HUDEP-2 (cell line): ENCODE measurements at regions not wholly inside any gene's neighbourhood (a gene's known extent, or its start where the extent isn't known, plus 50 kb on each side); places are given as distances from the start of the nearest gene placed in this dataset.

ENCODE experiments used
- DNase-seq, 76 experiments: peaks; one replicate each; lab custom pipeline; 2025; ENCODE audit not compliant: unreplicated experiment in 76 of 76; lab: John Stamatoyannopoulos, UW

DNA sequence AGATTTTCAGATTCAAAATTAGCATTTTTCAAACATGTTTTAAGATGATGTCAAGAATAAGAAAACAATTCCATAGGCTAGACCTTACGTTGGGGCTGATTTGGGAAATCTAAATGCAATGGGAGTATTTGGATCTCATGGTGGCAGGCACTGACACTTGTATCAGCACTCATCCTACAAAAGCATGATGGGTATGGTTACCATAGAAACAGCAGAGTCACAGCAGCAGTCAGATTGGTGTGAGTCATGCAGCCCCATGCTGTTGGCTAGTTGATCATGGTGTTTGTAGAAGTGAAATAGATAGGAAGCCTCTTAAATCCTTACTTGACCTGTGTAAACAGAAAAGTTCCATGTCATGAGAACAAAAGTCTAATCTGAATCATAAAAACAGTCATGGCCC lies 1637.3 kb upstream of the PABPC4L start:
- peak in 6 of 76 experiments; percentile 9 to 48 (median 14) for DNase-seq

DNA sequence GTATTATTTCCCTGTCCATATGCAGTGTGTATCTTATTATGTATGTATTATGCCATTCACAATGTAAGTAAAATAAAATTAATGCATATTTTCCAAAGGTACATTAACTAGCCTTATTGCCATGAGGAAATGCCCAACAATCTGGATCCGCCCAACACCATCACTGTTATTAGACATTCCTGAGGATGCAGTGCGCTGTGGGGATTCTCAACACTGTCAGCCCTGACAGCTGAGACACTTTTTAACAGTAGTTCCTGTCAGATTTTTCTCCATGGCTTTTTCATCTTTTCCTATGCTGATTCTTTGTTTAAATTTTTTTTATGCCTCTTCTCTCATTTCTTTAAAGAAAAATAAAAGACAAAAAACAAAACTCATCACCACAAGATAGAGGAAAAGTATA lies 1632.9 kb upstream of the PABPC4L start:
- DNase-seq: no peak

DNA sequence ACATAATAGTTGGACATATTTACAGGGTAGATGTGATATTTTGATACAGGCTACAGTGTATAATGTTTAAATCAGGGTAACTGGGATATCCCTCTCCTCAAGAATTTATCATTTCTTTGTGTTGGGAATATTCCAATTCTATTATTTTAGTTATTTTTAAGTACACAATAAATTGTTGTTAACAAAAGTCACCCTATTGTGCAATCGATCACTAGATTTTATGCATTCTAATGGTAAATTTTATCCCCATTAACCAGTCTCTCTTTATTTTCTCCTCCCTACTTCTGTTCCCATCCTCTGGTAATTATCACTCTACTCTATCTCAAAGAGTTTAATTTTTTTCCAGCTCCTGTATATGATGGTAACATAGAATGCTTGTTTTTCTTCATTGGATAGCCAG lies 1631.9 kb upstream of the PABPC4L start:
- DNase-seq: no peak

DNA sequence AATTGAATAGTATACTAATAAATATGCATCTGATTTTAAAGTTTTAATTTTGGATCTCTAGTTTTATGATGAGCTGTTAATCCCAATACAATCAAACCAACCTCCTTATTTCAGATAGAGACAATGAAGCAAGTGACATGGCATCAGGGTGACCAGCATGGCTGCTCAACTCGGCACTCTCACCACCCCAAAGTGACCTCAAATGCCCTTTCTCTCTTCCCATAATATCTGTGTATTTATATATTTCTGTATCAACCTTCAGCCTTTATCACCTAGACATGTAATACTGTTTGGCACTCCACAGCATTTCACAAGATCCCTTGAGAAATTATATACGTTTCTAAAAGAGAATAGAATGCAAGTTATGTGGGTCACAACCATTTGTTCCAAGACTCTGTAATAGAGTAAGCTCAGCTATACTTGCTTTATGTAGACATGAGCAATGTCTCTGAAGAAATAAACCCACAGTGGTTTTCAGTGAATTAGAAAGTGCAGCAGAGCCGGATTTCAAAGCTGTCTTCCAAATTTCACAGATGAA lies 1623.2 kb upstream of the PABPC4L start:
- no peak for DNase-seq

DNA sequence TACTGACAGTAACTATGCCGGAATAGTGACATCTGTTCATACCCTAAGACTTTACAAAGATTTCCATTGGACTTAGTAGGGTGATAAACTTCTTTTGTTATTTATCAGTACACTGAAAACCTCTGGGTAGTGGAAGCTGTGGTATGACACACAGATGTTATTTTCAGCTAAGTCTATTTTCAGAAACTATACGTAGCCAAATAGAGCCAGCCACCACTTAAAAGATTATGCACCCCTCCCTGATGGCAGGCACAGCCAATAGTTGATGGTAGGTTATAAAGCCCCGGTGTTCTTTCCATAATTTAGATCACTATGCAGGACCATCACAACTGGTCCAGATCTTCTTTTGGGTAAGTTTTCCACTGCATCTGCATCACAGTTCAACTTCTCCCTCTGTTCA lies 1603.2 kb upstream of the PABPC4L start:
- DNase-seq: no peak

DNA sequence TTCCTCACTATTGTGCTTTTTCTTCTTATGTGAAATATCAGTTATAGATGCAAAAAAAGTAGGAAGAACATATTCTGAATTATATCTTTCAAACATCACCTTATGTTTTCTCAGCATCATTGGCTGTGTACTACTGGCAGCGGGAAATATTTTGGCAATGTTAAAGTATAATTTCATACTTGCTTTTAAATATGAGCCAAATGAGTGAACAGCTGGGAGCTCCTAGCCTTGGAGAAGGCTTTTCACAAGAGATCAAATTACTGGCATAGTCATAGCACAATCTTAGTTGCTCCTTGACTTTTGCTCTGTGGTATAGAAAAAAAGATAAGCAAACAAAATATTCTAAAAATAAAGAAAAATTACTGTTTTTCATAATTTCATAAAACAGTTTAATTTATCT lies 1575.8 kb upstream of the PABPC4L start:
- DNase-seq: no peak

DNA sequence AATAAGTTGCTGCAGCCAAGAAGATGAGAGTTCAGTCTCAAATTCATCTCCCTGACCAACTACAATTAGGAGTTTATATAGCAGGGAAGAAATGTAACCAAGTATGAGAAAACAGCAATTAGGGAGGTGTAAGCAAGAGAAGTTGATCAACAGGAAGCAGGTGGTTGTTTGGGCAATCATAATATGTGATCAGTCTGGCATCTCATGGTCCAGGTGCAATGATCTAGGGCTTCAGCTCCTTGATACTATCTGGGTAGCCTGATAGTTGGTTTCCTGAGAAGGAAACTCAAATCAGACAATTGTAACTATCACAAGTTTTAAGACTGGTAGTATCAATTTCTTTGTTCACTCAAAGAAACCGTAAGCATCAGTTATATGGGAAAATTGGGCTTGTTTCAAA lies 1574.3 kb upstream of the PABPC4L start:
- no peak for DNase-seq

DNA sequence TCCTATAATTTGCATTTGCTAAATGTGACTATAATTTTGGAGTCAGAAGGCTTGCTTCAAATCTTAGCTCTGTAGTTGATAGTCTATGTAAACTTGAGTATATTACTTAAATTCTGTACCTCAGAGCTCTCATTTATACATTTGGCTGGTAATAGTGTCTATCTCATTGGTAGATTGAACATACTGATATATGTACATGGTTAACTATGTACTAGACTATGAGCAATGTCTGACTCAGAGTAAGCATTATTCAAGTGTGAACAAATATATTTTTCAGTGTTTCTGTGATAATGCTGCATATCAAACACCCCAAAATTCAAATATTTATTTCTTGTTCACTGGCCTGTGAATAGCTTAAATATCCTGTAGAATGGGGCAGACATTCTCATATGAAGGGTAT lies 1568.9 kb upstream of the PABPC4L start:
- no peak for DNase-seq

DNA sequence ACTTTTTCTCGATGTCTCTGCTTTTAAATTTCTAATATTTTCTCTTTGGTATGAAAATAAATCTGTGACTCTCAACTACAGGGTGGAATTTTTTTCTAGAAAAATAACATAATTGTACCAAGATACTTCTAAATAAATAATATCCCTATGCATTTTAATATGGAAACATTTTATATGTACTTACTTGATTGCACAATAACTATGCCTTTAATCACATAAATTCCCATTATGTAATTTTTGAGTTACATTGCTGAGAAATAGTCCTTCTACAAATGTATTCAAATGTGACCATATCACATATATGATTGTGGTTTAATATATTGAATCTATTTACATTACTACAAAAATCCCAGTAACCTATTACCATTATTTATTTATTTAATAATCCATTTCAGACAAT lies 1543.3 kb upstream of the PABPC4L start:
- no peak for DNase-seq

DNA sequence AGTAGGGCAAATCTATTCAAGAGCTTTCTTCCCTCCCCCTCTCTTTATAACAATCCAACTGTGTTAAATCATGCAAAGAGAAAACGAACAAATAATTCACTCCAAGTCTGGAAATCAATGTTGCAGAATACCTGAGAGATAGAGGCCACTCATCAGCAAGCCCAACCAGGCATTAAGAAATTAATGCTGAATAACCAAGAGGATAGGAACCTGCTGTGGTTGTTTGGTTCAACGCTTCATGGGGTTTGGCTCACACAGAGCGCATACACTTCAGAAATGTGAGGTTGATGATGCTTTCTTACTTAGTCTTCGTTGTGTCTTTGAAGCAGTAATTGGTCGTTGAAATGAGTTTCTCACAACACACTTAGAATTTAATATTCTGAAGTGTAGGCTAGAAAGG lies 1540.0 kb upstream of the PABPC4L start:
- DNase-seq: no peak

DNA sequence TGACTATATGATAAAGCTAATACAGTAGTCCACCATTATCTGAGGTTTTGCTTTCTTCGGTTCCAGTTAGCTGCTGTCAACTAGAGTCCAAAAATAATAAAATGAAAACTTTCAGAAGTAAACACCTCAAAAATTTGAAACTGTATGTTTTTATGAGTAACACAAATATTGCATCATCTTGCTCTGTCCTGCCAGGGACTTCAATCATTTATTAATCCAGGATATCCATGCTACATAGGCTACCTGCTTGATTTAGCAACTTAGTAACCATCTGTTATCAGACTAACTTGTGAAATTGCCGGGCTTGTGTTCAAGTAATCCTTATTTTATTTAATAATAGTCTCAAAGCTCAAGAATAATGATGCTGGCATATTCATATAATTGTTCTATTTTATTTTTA lies 1537.8 kb upstream of the PABPC4L start:
- DNase-seq: no peak

DNA sequence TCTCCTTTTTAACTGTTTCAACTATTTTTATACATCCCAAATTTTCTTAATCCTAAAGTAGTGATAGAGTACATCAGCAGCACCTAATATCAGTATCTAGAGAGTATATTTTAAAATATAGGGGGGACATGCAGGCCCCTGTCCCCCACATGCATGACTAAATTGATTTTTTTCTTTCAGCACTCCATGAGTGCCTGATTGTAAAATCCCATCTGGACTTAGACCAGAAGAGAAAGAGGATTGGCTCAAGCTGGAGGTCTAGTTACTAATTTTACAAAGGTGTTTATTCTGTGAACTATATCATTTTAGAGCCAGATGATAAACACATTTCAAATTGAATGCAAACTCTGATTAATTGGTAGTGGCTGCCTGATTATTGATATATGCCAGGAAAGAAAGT lies 1533.9 kb upstream of the PABPC4L start:
- DNase-seq: no peak

DNA sequence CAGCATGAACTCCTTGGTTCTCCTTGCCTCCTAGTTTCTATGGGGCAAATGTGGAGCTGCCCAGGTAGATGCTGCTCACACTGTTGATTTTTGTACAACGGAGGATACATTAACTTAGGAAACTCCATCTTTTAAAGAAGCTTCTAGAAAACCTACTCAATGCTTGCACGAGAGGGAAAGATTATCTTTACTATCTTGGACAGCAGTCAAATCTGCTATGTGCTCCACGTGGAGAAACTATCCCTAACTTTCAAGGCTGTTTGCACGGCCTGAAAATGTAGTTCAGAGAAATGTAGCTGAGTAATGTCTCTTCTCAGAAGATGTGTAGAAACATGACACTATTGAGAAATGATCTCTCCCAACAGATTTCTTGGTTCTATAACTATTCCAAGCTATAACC lies 1530.9 kb upstream of the PABPC4L start:
- DNase-seq: no peak

DNA sequence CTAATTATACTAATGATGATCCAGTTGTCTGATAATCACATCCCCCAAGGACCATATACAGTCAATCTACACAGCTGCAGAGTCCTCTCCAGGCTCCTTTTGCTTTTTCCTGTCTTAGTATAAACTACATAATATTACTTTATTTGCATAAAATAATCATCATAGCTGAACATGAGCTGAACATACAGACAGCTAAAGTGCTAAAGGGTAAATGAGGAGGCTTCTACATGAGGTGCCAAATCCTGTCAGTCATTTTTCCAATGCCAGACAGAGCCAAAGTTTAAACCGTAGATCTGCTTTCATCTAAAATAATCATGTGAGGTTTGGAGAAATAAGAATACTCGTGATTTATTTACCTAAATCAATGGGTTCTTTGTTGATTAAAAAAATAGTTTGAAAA lies 1530.1 kb upstream of the PABPC4L start:
- no peak for DNase-seq

DNA sequence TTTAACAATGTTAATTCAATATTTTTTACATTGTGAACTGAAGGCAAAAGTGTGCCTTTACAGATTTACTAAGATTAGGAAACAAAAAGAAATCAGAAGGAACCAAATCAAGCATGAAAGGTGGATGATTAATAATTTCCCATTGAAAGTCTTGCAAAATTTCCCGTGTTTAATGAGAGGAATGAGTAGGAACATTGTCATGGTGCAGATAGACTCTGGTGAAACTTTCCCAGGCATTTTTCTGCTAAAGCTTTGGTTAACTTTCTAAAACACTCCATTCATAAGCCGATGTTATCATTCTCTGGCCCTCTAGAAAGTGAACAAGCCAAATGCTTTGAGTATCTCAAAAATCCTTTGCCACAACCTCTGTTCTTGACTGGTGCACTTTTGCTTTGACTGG lies 1522.8 kb upstream of the PABPC4L start:
- DNase-seq: no peak

DNA sequence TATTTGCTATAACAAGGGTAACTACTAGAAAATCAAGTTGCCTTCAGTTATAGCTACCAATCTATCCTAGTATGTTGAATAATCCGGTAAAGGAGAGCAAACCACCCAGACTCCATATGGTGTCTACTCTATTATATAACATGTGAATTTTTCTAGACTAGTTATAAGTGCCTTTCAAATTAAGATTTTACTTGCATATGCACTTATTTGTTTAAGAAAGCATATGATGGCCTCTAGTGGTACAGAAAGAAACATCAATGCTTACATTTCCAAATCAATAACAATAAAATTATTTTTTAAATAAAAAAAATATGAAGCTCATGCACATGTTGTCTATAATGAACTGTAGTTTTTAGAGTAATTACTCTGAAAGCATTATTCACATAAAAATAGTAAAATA lies 1516.4 kb upstream of the PABPC4L start:
- peak in 1 of 76 experiments; percentile 17 for DNase-seq

DNA sequence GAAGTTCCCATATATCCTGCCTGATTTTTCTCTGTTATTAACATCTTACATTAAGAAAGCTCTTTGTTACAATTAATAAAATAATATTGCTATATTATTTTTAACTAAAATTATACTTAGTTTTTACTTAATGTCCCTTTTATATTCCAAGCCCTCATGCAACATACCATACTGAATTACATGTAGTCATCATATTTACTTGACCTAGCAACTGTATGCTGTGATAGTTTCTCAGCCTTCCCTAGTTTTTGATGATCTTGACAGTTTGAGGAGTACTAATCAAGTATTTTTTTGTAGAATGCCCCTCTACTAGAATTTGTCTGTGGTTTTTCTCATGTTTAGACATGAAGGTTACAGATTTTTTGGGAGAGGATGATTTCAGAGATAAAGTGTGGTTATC lies 1503.8 kb upstream of the PABPC4L start:
- no peak for DNase-seq

DNA sequence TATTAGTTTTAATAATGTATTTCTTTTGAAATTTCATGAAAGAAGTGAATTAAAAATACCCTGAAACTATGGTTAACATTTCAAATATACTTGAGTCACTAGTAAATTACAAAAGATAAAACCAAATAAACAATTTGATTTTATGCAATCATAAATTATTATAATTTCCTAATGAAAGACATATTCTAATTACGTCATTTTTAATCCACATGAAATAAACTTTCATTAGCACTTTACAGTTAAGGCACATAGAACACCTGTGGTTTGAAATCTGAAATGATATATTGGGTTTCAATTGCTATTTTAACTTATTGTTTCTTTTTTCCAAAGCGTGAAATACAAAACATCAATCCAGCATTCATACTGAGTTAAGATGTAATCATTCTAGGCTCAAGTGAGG lies 1492.5 kb upstream of the PABPC4L start:
- no peak for DNase-seq

DNA sequence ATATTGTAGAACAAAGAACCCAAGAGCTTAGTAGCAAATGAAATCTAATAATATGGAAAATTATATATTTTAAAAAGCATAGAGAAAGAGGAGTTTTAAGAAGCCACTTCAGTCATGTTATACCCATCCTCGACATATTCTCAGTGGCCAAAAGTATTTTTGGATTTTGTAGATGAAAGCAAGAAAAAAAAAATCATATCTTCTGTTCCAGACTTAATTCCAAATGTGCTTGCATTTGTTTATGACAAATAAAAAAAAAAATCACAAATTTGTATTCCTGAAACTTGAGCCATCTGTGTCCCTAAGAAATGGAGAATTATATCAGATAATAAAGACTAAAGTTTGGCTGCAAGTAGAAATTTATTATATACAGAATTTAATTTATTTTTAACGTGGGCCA lies 1482.4 kb upstream of the PABPC4L start:
- DNase-seq: no peak

DNA sequence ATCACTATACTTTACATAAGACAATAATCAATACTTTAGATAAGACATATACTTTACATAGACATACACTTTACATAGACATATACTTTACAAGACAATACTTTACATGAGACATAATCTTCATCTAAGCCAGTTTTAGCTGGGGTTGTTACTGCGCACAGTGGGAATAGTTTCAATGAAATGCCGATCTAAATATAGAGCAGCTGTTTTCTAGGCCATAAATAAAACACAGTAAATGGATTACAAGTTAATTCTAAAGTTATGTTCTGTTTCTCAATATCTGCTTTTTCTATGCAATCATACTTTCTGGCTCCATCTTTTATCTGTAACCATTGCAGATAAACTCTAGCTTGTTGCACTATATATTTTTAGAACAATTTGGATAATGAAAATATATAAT lies 1470.6 kb upstream of the PABPC4L start:
- no peak for DNase-seq

DNA sequence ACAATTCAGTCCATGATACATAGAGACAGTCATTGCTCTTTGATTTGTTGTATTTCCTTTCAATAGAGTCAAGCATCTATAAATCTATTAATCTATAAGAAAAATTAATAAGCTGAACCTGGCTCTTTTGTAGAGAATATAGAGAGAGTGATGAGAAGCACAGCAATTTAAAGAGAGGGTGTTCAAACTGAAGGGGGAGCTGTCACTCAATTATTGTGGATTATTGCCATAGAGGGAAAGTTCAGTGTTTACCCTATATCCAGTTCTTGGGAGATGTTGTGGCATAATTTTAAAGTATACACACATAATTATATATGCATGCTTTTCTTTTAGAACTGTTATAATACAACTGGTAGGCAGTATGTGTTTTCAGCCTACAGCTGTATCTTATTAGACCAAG lies 1469.0 kb upstream of the PABPC4L start:
- DNase-seq: no peak
